GM12865 (cell line): ENCODE measurements at regions not wholly inside any gene's neighbourhood (a gene's known extent, or its start where the extent isn't known, plus 50 kb on each side); places are given as distances from the start of the nearest gene placed in this dataset.

Experiments
- DNase-seq: peaks from one replicate; pipeline ENCODE4 v3.0.0; 2010; ENCODE audit warnings: low read depth
- H3K4me3 ChIP-seq: 2 replicates; pipeline ENCODE4 v1.5.1; 2011; ENCODE audit warnings: mild to moderate bottlenecking, low read depth, low read length, control low read depth
- TF ChIP-seq, protein P1 (sequence below): IDR thresholded peaks from 2 replicates; pipeline ENCODE4 v1.5.1; 2011; ENCODE audit warnings: low read length, control low read depth, low read depth, inconsistent platforms; ENCODE audit not compliant: insufficient read depth; ENCODE audit errors: missing control alignments

DNA sequence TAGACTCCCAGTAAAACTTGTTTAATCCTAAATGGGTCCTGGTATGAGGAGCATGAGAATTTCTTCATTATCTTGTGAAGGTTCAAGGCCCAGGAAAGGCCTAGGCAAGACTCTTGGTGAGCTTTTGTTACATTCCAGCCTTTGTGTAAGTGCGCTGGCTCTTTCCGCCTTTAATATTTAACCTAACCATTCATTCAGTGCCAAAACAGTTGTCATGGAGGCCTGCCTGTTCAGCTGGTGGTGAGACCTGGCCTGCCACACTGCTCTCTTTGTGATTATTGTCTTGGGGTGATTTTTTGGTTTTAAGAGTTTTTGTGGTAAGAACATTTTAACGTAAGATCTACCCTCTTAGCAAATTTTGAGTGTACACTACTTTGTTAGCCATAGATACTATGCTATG lies 127.5 kb upstream of the WWC1 start:
- H3K4me3 ChIP-seq, result no peak overlapping the region
- TF ChIP-seq, protein P1, sequence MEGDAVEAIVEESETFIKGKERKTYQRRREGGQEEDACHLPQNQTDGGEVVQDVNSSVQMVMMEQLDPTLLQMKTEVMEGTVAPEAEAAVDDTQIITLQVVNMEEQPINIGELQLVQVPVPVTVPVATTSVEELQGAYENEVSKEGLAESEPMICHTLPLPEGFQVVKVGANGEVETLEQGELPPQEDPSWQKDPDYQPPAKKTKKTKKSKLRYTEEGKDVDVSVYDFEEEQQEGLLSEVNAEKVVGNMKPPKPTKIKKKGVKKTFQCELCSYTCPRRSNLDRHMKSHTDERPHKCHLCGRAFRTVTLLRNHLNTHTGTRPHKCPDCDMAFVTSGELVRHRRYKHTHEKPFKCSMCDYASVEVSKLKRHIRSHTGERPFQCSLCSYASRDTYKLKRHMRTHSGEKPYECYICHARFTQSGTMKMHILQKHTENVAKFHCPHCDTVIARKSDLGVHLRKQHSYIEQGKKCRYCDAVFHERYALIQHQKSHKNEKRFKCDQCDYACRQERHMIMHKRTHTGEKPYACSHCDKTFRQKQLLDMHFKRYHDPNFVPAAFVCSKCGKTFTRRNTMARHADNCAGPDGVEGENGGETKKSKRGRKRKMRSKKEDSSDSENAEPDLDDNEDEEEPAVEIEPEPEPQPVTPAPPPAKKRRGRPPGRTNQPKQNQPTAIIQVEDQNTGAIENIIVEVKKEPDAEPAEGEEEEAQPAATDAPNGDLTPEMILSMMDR, result no peak
- DNase-seq, result no peak

DNA sequence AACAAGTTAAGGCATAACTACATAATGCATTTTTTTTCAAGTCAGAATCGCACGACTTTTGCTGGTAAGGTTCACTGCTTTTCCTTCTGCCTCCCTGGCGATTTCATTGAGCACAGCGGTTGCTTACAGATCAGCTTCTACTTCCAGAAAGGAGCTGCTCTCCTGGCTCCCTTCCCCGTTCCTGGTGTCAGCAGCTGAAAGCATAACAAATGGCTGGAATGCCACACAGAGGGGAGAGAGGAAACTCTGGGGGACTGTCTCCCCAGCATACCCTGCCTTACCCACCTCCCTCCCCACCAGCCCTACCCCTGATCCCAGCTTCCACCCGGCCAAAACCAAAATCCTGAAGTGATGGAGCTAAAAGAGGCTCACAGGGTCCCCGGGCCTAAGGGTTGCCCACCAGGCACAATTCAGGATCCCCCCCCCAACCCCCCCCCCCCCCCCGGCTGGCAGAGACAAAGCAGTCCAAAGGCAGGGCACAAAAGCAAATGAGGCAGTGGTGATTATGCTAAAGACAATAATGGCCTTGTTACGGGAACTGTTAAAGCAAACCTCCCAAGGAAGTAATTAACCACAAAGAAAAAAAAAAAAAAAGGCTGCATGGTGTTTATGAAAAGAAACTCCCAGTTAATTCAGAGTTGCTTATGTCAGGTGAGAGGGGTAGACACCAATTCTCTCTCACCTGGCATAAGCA lies 126.1 kb upstream of the WWC1 start:
- H3K4me3 ChIP-seq, result no peak overlapping the region
- TF ChIP-seq, protein P1, result no peak
- DNase-seq, result no peak

DNA sequence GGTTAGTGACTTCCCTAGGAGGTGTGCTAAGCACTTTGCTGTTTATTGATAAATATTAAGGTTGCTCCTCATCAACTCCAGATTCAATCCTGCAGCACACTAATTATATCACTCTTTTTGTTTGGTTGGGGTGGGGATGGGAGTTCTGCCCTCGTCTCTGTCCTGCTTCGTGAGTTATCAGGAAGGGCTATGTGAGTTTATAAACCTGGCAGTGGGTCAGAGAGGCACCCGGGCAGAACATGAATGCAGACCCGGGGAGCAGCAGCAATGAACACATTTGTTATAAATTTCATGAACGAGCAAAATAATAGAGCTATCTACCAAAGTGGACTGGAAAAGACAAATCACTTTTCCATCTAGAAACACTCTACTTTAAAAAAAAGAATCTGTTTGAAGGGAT lies 125.5 kb upstream of the WWC1 start:
- no peak overlapping the region for H3K4me3 ChIP-seq
- no peak for DNase-seq
- TF ChIP-seq, protein P1, result no peak

DNA sequence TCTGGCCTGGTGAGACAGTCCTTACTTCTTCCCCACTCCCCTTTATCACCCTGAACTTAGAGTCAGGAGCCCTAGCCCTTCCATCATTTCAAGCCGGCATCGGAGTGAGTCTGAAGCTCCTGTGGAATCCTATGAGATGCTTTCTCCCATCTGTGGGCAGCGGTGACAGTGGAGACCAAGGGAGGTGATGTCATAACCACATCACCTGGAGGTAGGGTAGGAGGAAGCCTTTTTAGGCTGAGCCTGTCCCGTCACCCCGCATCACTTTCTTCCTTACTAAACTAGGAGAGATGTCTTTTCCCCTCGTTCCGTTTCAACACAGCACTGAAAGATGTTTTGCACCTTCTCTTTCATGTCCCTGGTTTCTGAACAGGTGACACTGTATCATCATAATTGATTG lies 124.1 kb upstream of the WWC1 start:
- TF ChIP-seq, protein P1, result no peak
- no peak overlapping the region for H3K4me3 ChIP-seq
- DNase-seq, result no peak

DNA sequence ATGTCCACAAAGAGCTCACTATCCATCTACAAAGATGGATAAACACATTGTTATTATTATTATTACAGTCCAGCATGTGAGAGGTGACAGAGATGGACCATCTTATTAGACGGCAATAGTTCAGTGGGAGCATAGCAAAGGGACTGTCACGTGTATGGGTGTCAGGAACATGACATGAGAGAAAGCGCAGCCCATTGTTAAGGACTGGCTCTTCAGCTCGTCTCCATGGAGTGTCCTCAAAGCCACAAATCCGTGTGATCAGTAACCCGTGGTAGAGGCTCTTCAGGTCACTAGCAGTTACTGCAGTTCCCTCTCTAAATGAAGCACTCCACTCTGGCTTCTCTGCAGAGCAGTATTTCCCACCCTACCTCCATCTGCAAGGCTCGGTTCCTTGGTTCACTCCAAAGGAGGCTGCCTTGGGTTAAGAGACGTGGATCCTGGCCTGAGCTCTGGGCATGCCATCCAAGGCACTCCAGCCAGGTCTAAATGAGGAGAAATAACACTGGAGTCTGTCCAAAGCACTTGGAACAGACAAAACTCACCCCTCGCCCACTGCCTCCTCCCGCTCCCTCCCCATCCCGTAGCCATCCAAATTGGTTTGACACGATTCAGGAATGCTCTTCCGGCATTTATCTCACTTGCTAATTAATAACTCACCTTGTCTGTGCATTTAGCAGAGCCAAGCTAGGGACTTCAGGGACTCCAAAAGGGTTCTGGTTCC lies 122.3 kb upstream of the WWC1 start:
- TF ChIP-seq, protein P1, result no peak
- no peak for DNase-seq
- no peak overlapping the region for H3K4me3 ChIP-seq

DNA sequence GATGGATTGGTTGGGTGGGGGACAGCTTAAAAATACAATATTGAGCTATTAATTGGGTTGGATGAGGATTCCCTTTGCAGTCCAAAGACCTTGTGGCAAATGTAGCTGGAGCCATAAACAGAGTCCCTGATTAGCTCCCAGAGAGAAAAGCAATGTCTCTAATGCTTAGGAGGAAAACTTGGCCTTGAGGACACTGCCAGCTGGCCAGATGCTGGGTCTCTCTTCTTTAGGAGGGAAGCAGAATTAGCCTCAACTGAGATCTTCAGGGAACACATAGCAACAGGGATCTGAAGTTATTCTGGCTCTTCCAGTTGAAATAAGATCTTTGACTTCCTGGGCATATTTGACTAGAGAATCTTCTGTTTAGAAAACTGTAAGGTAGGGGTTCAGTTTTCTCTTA lies 121.7 kb upstream of the WWC1 start:
- TF ChIP-seq, protein P1, result no peak
- H3K4me3 ChIP-seq, result no peak overlapping the region
- DNase-seq, result no peak
